HAP-1 (cell line): ENCODE measurements at regions not wholly inside any gene's neighbourhood (a gene's known extent, or its start where the extent isn't known, plus 50 kb on each side); places are given as distances from the start of the nearest gene placed in this dataset.

Experiments used
- DNase-seq, 2 experiments: peaks; one replicate each; pipeline ENCODE4 v3.0.0-alpha.2; 2016 to 2020; ENCODE audit warnings: low spot score in 2 of 2
- H3K27me3 ChIP-seq: fragments of 250-450 bp; sonication (Bioruptor Pico); 2 replicates; pipeline ENCODE4 v1.5.1; 2020; ENCODE audit warnings: low read depth, mild to moderate bottlenecking, moderate library complexity
- H3K36me3 ChIP-seq: fragments of 250-450 bp; sonication (Bioruptor Pico); replicated peaks from 2 replicates; pipeline ENCODE4 v1.5.1; 2020; ENCODE audit warnings: mild to moderate bottlenecking
- H3K4me1 ChIP-seq: fragments of 250-450 bp; sonication (Bioruptor Pico); 2 replicates; pipeline ENCODE4 v1.5.1; 2020; ENCODE audit warnings: mild to moderate bottlenecking
- H3K4me3 ChIP-seq: fragments of 250-450 bp; sonication (Bioruptor Pico); 2 replicates; pipeline ENCODE4 v1.5.1; 2020; ENCODE audit warnings: mild to moderate bottlenecking, moderate library complexity
- H3K9me3 ChIP-seq: fragments of 250-450 bp; sonication (Bioruptor Pico); 2 replicates; pipeline ENCODE4 v1.5.1; 2020; ENCODE audit warnings: mild to moderate bottlenecking, moderate library complexity
- in situ Hi-C: fragments of 300-500 bp; cut with MboI; formaldehyde crosslinking; loops from 3 replicates; pipeline ENCODE4 v1.14.3; 2020; ENCODE audit warnings: low sequenced_read_pairs, inconsistent platforms, mixed read lengths

DNA sequence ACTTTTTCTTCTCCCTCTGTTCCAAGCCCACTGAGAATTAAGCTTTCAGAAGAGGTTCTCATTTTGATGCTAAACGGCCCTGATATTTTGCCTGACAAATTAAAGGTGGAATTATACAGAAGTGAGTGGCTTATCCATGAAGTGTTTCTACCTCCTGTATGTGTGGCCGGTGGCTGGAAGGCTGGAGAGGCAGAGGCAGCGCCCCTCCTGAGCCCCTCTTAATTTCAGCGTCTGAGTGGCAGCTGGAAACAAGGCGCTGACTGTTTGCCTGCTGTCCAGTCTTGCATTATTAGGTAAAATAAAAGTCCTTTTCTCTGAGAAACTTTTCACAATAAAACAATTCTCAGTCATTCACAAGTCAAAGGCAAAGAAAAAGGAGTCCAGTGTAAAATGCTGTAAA, 685.7 kb downstream of the MCTP2 start:
- DNase-seq, result no peak
- H3K27me3 ChIP-seq, result no peaks in the 10 kb centered on the region
- no peaks in the 10 kb centered on the region for H3K4me1 ChIP-seq
- no peaks in the 10 kb centered on the region for H3K9me3 ChIP-seq
- no peak overlapping the region for H3K4me3 ChIP-seq
- no peaks in the 10 kb centered on the region for H3K36me3 ChIP-seq
- in situ Hi-C loops, result no loop called here

DNA sequence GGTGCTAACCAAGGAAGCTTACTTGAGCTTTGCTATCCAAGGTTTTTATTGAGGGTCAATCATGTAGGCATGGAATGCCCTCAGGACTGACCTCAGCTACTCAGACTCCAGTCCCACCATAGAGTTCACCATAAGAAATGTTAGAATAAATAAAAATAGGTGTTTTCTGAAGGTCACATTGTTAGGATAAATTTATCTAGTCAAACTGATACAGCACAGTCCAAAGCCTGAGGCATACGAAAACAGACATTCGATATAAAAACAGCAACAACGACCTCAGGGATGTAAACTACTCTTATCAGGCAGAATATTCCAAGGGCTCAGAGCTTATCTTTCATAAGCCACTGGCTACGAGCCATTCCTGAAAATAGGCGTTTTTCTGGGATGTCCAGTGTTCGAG, 690.6 kb downstream of the MCTP2 start:
- no peaks in the 10 kb centered on the region for H3K27me3 ChIP-seq
- no peaks in the 10 kb centered on the region for H3K36me3 ChIP-seq
- H3K4me3 ChIP-seq, result no peak overlapping the region
- H3K9me3 ChIP-seq, result no peaks in the 10 kb centered on the region
- no peak for DNase-seq
- in situ Hi-C loops, result no loop called here
- H3K4me1 ChIP-seq, result no peaks in the 10 kb centered on the region; the same call in 1 of the 2 replicates

DNA sequence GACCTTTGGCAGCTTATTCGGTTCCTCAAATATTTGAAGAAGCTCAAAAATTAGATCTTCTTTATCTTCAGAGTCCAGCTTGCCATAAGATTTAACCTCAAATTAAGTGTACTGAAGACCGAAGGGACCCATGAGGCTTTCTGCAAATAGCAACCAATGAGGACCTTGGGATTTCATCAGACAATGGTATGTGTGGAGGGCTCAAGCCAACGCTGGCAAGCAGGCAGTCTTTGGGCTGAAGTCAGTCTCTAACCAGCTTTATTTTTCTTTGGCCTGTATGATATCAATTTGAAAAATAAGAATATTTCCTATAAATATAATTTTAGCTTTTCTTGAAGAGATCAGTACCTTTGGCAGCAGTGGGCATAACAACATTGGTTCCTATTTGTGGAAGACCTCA, 692.7 kb downstream of the MCTP2 start:
- H3K4me3 ChIP-seq, result no peak overlapping the region
- H3K27me3 ChIP-seq, result no peaks in the 10 kb centered on the region
- H3K4me1 ChIP-seq, result no peaks in the 10 kb centered on the region; the same call in 1 of the 2 replicates
- H3K36me3 ChIP-seq, result no peaks in the 10 kb centered on the region
- in situ Hi-C loops, result no loop called here
- no peaks in the 10 kb centered on the region for H3K9me3 ChIP-seq
- DNase-seq, result no peak

DNA sequence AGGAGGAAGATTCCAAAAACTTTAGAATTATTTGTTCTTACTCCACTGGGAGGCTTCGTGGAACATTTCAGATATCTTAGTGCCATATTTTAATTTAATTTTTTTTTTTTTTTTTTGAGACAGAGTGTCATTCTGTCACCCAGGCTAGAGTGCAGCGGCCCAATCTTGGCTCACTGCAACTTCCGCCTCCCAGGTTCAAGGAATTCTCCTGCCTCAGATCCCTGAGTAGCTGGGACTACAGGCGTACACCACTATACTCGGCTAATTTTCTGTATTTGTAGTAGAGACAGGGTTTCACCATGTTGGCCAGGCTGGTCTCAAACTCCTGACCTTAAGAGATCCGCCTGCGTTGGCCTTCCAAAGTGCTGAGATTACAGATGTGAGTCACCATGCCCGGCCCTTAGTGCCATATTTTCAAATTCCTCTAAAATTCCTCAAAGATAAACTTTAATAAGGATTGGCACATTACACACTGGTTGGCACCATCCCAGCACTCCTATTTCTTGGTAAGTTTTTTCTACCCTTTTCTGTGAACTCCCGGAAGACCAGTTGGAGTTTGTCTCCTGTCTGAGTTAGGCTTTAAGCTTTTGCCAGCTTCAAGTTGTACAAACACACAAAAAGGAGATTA, 693.7 kb downstream of the MCTP2 start:
- H3K4me3 ChIP-seq, result no peak overlapping the region
- in situ Hi-C loops, result no loop called here

DNA sequence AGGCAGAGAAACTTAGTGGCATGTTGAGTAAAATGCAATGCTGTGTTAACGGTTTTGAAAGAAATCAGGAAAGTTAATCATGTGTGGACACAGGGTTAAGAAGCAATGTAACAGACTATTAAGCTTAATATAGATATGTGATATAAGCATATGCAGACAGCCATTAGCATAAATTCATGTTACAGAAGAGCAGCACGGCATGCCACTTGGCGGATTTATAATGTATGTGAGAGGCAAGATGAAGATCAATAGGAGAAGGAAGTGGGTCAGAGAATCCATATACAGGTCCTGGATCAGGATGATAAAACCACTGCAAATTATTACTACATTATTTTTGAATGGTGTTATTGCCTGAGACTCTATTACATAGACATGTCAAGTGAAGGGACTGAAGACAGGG, 694.3 kb downstream of the MCTP2 start:
- no peaks in the 10 kb centered on the region for H3K36me3 ChIP-seq
- no peak for DNase-seq
- no peaks in the 10 kb centered on the region for H3K27me3 ChIP-seq
- no peaks in the 10 kb centered on the region; the same call in 1 of the 2 replicates for H3K4me1 ChIP-seq
- in situ Hi-C loops, result no loop called here
- H3K4me3 ChIP-seq, result no peak overlapping the region
- no peaks in the 10 kb centered on the region for H3K9me3 ChIP-seq

More for the DNA sequence above, 693.7 kb downstream of the MCTP2 start:
- no peaks in the 10 kb centered on the region for H3K9me3 ChIP-seq
- no peak for DNase-seq
- no peaks in the 10 kb centered on the region for H3K27me3 ChIP-seq
- H3K36me3 ChIP-seq, result no peaks in the 10 kb centered on the region
- no peaks in the 10 kb centered on the region; the same call in 1 of the 2 replicates for H3K4me1 ChIP-seq

DNA sequence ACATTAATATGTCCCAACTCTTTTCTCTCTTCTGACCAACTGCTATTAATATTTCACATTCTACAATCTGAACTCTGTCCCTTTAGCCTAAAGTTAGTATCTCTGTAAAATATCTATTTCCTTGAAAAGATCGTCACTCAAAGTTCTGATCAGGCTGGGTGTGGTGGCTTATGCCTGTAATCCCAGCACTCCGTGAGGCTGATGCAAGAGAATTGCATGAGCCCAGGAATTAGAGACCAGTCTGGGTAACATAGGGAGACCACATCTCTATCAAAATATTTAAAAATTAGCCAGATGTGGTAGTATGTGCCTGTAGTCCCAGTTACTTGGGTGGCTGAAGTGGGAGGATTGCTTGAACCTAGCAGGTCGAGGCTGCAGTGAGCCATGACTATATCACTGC, 695.6 kb downstream of the MCTP2 start:
- Histone ChIP-seq H3K4me1 (no peaks in the 10 kb centered on the region; the same call in 1 of the 2 replicates), H3K9me3 (no peaks in the 10 kb centered on the region), H3K27me3 (no peaks in the 10 kb centered on the region), H3K36me3 (no peaks in the 10 kb centered on the region), H3K4me3 (no peak overlapping the region)
- in situ Hi-C loops, result no loop called here
- no peak for DNase-seq

DNA sequence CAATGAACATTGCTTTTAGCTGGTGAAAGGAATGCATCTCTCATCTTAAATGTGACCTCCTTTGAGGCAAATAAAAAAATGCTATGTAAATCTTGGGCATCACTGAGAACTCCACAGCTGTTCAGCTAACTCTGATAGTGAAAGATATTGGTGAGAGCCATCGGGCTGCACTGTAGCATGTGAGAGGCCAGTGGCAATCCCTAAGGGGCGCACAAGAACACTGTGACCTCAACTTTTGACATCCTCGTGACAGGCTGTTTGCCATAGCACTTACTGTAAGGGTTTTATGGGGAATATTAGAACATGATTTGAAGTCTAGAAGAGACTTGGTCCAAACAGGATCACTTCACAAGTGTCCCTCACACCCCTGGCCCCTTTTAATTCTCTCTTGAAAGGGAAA, 697.9 kb downstream of the MCTP2 start:
- Histone ChIP-seq H3K4me3 (no peak overlapping the region), H3K36me3 (no peaks in the 10 kb centered on the region), H3K9me3 (no peaks in the 10 kb centered on the region), H3K4me1 (no peaks in the 10 kb centered on the region), H3K27me3 (no peaks in the 10 kb centered on the region)
- in situ Hi-C loops, result no loop called here
- DNase-seq, result no peak

DNA sequence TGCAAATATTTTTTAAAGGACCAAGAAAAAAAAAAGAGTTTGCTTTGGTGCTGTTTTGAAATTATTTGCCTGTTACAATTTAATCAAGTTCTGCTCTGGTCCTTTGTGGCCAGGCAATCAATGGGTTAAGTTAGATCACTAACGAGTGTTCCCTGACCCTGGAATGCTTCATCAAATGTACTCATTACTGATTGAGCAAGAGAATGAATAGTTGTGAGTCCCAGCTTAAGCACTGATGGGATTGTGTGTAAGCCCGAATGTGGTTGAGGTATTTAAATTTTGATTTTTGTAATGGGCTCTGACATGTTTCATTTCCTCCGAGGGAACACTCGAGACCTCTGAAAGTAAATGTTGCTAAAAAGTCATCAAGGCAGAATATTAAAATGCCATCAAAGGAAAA, 699.1 kb downstream of the MCTP2 start:
- in situ Hi-C loops, result no loop called here
- H3K36me3 ChIP-seq, result no peaks in the 10 kb centered on the region
- H3K4me3 ChIP-seq, result no peak overlapping the region
- DNase-seq, result no peak
- H3K4me1 ChIP-seq, result no peaks in the 10 kb centered on the region
- H3K27me3 ChIP-seq, result no peaks in the 10 kb centered on the region
- no peaks in the 10 kb centered on the region for H3K9me3 ChIP-seq

DNA sequence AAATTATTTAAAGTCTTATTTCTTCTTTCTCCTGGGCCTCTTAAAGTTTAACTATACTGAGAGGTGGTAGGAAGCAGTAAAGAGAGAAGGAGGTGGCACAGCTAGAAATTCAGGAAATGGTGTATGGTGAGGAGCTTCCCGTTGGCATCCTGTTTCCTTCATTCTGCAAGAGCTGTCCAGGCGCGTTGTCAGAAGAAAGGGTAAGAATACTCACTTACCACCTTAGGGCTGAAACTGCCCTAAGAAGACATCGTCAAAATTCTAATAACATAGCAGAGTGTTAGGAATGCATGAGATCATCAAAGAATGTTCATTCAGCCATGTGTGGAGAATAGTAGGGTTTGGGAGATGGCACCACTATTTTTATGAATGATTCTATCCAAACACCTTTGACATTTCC, 699.6 kb downstream of the MCTP2 start:
- H3K36me3 ChIP-seq, result no peaks in the 10 kb centered on the region
- in situ Hi-C loops, result no loop called here
- no peak for DNase-seq
- no peaks in the 10 kb centered on the region for H3K27me3 ChIP-seq
- H3K4me3 ChIP-seq, result no peak overlapping the region
- H3K4me1 ChIP-seq, result no peaks in the 10 kb centered on the region
- no peaks in the 10 kb centered on the region for H3K9me3 ChIP-seq

DNA sequence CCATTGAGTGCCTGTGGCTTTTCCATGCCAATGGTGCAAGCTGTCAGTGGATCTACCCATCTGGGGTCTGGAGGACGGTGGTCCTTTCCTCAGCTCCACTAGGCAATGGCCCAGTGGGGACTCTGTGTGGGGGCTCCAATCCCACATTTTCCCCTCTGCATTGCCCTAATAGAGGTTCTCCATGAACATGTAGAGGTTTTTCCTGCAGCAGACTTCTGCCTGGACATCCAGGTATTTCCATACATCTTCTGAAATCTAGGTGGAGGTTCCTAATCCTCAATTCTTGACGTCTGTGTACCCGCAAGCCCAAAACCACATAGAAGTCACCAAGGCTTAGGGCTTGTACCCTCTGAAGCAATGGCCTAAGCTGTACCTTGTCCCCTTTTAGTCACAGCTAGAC, 703.1 kb downstream of the MCTP2 start:
- in situ Hi-C loops, result no loop called here
- Histone ChIP-seq H3K36me3 (no peaks in the 10 kb centered on the region), H3K27me3 (no peaks in the 10 kb centered on the region), H3K9me3 (no peaks in the 10 kb centered on the region), H3K4me3 (no peak overlapping the region), H3K4me1 (no peaks in the 10 kb centered on the region)
- DNase-seq, result no peak

DNA sequence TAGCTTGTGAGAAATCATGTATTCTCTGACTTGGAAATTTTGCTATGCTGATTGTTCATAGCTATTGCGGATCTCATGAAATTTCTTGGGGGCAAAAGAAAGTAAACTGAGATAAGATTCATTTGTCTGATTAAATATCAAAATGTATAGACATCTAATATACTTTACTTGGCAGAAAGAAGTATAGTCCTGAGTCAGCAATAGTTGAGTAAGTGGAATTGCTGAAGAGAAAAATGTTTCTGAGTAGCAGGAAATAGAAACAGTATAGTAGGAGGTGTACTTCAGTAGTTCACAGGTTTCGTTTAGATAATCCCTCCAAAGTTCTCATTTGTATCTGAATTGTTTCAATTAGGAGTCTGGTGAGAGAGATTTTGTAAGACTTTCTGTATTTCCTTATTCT, 705.9 kb downstream of the MCTP2 start:
- no peaks in the 10 kb centered on the region for H3K4me1 ChIP-seq

DNA sequence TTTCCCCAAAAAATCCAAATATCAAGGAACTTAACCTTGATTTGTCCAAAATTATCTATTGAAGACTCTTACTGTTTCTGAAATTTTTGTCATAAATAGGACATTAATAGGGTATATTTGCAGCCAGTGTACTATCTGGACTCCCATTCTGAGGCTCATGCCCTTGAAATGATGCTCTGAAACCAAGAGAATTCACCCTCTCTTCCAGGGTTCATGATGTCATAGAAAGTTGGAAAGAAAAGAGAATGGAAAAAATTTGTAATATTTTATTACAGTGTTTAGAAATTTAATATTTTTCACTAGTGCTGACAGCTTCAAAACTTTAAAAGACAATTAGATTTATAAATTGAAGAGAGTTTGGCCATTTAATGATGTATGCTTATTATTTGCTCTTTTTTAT, 712.5 kb downstream of the MCTP2 start:
- DNase-seq, result no peak
- no peak overlapping the region for H3K4me3 ChIP-seq
- no peaks in the 10 kb centered on the region for H3K27me3 ChIP-seq
- in situ Hi-C loops, result no loop called here
- H3K36me3 ChIP-seq, result no peaks in the 10 kb centered on the region
- H3K4me1 ChIP-seq, result no peaks in the 10 kb centered on the region
- H3K9me3 ChIP-seq, result no peaks in the 10 kb centered on the region

More for the DNA sequence above, 705.9 kb downstream of the MCTP2 start:
- H3K27me3 ChIP-seq, result no peaks in the 10 kb centered on the region
- in situ Hi-C loops, result no loop called here
- DNase-seq, result no peak
- H3K36me3 ChIP-seq, result no peaks in the 10 kb centered on the region
- H3K9me3 ChIP-seq, result no peaks in the 10 kb centered on the region
- H3K4me3 ChIP-seq, result no peak overlapping the region

DNA sequence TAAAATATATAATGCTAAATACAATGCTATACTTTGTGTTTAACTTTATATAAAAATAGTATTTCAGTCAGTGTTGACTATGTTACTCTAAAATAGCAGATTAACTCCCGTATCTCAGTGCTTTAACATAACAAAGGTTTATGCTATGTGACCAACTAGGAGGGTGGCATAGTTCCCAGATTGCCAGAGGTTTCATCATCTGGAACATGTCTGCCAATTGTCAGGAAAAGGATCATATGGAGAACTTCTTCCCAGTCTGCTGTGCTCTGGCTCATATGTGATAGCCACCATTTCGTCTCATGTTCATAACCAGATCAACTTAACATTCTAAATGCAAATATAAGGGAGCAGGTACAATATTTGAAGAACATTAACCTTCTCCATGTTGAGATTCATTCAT, 720.2 kb downstream of the MCTP2 start:
- no peaks in the 10 kb centered on the region for H3K4me1 ChIP-seq
- H3K36me3 ChIP-seq, result no peaks in the 10 kb centered on the region
- no peak overlapping the region for H3K4me3 ChIP-seq
- H3K27me3 ChIP-seq, result no peaks in the 10 kb centered on the region
- no peaks in the 10 kb centered on the region for H3K9me3 ChIP-seq
- DNase-seq, result no peak
- in situ Hi-C loops, result no loop called here

DNA sequence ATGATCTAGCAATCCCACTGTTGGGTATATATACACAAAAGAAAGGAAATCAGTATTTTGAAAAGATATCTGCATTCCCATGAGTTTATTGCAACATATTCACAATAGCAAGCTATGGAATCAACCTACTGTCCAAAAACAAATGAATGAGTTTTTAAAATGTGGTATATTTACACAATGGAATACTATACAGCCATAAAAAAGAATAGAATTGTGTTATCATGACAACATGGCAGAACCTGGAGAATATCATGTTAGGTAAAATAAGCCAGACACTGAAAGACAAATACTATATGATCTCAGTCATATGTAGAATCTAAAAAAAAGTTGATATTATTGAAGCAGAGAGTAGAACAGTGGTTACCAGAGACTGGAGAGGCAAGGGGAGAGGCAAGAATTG, 732.6 kb downstream of the MCTP2 start:
- Histone ChIP-seq H3K9me3 (no peaks in the 10 kb centered on the region), H3K36me3 (no peaks in the 10 kb centered on the region), H3K4me1 (no peaks in the 10 kb centered on the region), H3K4me3 (no peak overlapping the region), H3K27me3 (no peaks in the 10 kb centered on the region)
- in situ Hi-C loops, result no loop called here
- DNase-seq, result no peak

DNA sequence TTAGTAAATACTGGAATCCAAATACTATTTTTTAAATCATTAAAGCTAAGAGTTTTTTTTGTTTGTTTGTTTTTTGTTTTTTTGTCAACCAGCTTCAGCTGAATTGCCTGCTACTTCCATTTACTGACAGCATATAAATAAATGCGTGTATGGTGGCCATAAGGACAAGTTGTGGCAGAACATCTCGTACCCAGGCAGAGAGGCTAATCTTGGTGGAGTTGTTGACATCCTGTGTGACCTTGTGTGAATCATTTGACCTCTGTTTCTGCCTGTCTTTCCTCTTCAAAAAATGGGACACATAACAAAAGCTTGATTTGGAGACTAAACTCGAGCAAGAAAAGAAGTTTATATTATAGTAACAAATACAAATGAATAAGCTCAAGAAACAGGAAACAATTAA, 734.2 kb downstream of the MCTP2 start:
- in situ Hi-C loops, result no loop called here

More for the DNA sequence above, 734.2 kb downstream of the MCTP2 start:
- Histone ChIP-seq H3K4me3 (no peak overlapping the region), H3K9me3 (no peaks in the 10 kb centered on the region), H3K36me3 (no peaks in the 10 kb centered on the region), H3K27me3 (no peaks in the 10 kb centered on the region), H3K4me1 (no peaks in the 10 kb centered on the region)
- no peak for DNase-seq
